Femur (tissue), 1 donor: ENCODE measurements at regions not wholly inside any gene's neighbourhood (a gene's known extent, or its start where the extent isn't known, plus 50 kb on each side); places are given as distances from the start of the nearest gene placed in this dataset.

ENCODE experiments used
- DNase-seq: peaks from one replicate; pipeline ENCODE4 v3.0.0-alpha.2; 2017

DNA sequence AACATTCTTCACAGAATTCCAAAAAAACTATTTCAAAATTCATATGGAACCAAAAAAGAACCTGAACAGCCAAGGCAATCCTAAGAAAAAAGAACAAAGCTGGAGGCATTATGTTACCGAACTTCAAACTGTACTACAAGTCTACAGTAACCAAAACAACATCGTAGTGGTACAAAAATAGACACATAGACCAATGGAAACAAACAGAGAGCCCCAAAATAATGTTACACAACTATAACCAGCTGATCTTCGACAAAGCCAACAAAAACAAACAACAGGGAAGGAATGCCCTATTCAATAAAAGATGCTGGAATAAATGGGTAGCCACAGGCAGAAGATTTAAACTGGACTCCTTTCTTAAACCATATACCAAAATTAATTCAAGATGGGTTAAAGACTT is 1189.6 kb downstream of the PCDH18 start:
- no peak for DNase-seq

DNA sequence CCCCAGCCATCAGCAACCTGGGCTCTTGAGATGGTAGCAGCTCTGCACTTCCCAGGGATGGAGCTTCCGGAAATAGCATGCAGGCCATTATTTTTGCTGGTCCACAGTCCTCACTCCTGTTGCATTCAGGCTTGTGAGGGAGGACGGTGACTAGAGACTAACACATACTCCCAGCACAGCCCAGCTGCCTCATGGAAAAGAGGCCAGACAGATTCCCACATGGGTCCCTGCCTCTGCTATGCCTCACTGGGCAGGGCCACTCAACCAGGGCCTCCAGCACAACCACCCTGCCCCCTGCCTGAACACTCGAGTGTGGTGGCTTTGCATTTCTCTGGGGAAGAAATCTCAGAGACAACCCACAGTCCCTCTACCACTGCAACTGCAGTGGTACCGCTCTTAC is 1195.1 kb downstream of the PCDH18 start:
- DNase-seq: no peak

DNA sequence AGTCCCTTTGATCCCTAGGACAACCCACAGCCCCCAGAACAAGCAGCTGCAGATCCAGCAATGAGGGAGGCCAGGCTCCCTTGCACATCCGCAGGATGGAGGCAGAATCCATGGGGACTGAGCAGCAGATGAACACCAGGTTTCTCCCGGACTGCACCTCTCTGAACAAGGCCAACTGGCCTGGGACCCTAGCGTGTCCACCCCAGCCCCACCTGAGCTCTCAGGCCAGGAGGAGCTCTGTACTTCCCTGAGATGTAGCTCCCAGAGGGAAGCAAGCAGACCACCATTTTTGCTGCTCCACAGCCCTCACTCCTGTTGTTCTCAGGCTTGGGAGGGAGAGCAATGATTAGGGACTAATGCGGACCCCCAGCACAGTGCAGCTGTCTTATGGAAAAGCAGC is 1195.8 kb downstream of the PCDH18 start:
- no peak for DNase-seq

DNA sequence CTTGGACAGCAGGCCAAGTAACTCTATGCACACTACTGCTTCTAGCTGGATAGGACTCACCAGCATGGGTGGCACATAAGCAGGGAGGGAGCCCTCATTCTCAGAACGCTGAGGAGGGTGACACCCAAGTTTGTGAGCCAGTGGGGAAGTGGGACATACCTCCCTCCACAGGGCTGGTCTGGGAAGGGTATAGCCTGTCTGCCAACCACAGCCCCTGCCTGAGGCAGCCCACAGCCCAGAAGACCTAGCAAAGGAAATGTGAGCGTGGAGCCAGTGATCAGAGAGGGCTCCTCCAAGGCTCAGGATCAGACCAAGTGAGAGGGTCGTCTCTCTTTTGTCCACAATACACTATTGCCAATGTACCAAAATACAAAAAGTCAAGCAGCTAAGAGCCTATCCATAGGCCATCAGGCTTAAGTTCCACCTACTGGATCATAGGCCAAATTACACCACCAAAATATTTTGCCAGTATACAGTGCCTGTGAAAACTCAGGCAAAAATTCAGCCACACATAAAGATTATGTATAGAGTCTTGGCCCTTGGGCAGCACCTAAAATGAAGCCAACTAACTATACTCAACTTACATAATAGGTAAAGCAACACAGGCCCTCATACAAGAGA is 1203.1 kb downstream of the PCDH18 start:
- no peak for DNase-seq

DNA sequence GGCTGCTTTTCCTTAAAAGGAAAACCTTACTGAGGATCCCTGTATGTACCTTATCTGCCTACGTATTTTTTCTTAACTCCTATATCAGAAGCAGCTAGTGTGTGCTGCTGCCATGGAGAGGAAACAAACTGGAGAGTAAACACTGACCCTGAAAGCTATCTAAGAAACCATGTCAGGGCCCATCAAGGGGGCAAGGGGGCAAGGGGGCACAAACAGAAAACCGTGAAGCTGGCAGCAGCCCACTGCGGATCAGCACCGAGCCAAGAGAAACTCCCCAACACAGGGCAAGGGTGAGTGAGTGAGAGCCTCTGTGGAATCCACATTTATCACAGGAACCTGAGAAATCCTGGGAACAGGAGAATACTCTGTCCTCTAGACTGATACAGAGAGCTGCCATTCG is 1204.2 kb downstream of the PCDH18 start:
- DNase-seq: no peak

DNA sequence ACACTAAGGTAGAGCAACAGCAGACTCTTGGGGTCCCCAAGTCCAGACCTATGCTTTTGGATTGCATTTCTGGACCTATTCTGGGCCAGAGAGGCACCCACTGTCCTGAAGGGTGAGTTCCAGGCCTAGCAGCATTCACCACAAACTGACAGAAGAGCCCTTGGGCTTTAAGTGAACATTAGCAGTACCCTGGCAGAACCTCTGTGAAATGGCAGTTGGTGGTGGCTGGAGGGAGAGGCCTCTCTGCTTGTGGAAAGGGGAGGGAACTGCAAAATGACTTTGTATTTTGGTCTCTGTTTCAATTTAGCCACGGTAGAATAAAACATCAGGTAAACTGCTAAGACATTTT is 1211.9 kb downstream of the PCDH18 start:
- DNase-seq: no peak

DNA sequence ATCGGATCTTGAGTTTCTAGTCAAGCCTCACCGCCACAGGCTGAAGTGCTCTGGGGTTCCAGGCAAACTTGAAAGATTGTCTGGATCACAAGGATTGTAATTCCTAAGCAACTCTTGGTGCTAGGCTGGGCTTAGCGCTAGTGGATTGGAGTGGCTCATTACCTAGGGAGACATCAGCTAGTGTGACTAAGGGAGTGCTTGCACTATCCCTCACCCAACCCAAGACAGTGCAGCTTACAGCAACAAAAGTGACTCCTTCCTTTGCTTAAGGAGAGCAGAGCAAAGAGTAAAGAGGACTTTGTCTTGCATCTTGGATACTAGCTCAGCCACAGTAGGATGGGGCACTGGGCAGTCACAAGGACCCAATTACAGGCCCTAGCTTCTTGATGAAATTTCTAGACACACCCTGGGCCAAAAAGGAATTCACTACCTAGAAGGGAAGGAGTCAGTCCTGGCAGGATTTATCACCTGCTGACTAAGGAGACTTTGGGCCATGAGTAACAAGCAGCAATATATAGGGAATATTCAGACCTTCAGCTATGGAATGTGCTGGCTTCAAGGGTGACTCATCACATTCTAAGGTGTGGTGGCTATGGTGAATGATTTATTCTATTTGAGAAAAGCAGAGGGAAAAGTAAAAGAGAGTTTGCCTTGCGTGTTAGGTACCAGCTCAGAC is 1212.4 kb downstream of the PCDH18 start:
- no peak for DNase-seq

DNA sequence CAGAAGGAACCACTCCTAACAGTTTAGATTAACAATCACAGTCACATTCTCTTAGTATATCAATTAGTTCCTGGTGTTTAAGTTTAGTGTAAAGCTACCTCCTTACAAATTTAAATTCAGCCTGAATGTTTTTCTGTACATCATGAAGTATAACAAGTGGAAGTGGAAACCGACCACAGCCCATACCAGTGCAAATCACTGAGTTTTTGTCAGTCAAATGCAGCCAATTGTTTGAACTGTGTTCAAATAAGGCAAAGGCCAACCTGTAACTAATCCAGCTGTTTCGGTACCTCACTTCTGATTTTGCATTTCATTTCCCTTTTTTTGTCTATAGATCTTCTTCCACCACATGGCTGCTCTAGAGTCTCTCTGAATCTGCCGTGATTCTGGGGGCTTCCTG is 1215.3 kb downstream of the PCDH18 start:
- DNase-seq: no peak

DNA sequence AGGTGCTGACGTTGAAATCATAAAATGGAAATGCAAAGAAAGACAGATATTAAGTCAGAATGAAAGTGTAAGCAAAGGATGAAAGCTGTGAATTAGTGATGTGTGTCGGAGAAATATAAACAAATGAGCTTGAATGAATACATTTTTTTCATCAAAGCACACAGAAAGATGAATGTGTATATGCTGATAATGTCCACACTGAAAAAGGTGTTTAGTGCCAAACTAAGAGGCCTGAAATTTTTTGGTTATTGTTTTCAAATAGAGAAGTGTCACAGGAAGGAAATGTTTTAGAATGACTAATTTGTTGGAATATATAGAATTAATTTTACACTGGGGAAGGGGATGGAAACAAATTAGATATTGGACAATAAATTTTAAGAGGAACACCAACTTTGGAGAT is 1217.6 kb downstream of the PCDH18 start:
- no peak for DNase-seq

DNA sequence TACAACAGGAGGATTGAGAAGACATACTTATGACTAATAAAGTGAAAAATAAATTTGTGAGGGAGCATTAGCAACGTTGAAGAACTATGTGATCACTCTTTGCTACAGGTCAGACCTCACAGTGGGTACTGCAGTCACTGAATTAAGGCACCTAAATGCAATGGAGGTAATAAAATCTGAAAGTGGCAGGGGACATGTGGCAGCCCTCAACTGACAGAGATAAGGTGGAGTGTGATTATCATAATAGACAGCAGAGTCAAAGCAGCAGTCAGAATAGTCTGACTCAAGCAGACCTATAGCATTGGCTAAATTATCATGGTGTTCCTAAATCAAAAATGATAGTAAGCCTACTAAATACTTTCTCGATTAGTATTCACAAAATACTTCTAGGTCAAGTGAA is 1220.5 kb downstream of the PCDH18 start:
- no peak for DNase-seq

DNA sequence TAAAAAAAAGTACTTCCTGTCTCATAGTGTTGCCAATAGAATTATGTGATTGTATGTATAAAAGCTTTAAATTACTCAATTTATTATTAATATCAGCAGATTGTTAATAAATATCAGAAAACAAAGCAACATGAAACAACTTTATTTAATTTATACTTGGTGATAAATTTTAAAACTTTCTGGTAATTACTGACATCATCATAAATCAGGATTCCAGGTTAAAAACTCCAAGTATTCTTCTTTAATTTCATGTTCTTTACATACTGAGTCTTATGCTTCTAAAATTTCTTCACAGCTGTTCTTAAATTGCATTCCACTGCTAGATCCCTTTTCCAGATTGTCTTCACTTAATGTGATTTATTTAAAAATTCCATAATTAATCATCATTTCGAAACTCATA is 1224.5 kb downstream of the PCDH18 start:
- no peak for DNase-seq

DNA sequence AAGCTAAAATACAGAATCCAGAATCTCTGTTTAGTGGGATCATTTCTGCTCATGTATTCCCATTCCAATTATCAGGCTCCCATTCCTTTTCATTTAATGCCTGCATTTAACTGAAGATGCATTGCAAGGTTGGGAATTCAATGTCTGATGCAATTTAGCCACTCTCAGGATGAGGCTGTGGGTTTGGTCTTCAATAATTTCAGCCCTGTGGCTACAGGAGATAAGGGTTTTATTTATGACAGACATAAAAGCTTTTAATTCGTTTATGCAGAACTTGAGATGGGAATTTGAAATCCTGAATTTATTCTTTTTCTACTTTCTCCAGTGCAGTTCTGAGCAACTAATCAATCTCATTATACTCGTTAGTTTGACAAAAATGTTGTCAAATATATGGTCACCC is 1225.9 kb downstream of the PCDH18 start:
- DNase-seq: no peak

DNA sequence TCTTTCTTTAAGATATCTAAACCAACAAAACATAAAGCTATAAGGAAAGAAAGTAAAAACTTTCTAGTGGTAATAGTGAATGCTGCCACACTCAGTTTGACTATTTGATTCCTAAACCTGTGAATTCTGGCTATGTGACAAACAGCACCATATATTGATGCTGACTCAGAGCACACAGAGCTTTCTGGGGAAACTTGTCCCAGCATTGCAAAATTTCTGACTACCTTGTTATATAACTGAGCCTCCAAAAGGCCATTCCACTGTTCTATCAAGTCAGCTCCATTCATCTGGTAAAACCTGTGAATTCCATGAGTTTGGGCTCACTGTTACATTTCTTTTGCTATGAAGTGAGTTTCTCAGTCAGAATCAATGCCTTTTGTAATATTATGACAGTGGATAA is 1229.7 kb downstream of the PCDH18 start:
- DNase-seq: no peak

DNA sequence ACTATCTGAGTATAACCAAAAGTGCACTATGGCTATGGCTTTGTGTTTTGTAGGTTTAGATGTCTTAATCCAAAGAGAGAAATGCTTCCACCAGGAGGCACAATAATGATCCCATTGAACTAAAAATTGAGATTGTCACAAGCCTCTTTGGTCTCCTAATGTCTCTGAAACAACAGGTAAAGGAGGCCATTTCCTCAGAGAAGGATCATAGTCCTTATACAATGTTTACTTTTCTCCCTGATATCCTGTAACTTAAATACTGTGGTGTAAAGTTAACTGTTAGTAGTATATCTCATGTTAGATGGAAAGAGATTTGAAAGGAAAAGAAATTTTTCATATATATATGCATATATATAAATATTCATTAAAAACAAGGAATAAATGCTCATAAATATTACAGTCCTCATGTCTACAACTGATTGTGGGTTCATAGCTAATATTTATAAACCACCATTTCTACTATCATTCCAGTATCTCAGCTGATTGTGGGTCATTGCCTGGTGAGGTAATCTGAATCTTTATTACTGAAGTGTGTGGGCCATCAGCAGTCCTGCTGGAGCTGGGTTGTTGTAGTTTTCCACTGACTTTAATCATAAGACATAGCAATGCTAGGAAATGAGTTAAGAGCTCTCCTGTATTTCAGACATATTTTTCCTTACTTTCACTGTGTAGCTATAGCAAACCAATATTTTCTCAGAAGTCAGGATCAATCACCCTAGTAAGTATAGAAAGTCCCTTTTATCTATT is 1230.4 kb downstream of the PCDH18 start:
- no peak for DNase-seq

DNA sequence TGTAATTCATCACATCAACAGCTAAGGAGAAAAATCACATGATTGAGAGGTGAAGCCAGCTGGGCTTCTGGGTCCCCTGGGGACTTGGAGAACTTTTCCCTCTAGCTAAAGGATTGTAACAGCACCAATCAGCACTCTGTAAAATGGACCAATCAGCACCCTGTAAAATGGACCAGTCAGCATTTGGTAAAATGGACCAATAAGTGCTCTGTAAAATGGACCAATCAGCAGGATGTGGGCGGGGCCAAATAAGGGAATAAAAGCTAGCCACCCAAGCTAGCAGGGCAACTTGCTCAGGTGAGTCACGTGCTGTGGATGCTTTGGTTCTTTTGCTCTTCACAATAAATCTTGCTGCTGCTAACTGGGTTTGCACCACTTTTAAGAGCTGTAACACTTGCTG is 1248.3 kb downstream of the PCDH18 start:
- no peak for DNase-seq

DNA sequence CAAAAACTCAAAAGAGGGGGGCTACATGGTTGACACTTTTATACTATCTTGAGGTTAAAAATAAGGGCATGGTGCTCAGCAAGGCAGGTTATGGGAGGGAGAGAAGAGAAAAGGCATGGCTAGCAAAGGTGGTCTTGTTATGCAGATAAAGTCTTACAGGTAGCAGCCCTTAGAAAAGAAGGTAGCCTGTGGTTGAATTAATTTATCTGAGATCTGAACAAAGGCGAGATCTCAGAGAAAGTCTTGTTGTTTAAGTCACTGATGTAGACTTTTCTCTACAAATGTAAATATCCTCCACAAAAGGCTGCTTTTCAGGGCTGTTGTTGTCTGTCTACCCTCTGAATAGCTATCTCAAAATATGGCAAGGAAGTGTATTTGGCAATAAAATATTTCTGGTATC is 1250.4 kb downstream of the PCDH18 start:
- DNase-seq: no peak

DNA sequence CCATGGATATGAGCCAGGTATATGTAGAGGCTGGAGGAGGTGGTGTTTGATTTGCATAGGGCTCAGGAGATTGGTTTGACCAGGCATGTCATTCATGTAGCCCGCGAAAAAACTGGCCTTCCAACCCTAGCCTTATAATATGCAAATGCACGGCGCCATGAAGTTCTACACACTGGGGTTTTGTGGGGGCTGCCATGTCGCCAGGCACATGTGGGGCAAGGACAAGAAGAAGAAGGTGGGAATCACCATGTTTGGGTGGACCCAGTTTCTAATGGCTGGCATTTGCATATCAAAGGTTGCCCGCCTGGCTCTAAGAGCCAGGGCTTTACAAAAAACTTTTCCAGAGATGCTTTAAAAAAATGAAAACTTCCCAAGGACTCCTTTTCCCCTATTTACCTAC is 1251.0 kb downstream of the PCDH18 start:
- no peak for DNase-seq

DNA sequence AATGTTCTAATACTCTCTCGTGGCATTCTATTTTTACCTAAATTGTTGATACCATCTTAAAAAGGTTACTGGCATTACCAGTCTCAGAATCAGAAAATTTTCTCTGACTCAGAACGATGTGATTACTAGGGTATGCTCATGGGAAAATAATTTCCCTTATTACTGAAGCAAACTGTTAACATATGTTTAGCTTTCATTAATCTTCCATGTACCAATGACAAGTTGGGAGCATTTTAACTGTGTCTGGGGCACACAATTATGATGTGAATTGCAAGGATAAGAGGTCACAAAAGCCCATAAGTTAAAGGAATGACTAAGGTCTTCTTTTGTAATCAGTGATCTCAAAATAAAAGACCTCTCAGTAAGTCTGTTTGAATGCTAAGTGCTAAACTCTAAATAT is 1254.6 kb downstream of the PCDH18 start:
- no peak for DNase-seq

DNA sequence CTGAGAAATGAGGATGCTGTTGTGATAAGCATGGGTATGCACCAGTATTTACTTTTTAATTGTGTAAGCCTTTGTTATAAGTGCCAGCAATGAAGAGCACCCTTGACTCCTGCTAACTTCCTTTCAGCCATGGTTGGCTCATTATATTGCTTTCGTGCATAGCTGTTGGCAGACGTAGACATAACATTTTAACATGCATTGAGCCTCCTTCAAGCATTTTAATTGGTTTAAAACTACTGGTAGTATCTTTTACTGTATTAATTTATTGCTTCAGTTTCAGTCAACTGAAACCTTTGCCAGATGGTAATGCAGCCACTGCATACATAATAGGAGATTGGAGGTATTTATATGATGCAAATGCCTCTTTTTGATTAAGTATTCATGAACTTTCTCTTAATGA is 1285.4 kb downstream of the PCDH18 start:
- no peak for DNase-seq

DNA sequence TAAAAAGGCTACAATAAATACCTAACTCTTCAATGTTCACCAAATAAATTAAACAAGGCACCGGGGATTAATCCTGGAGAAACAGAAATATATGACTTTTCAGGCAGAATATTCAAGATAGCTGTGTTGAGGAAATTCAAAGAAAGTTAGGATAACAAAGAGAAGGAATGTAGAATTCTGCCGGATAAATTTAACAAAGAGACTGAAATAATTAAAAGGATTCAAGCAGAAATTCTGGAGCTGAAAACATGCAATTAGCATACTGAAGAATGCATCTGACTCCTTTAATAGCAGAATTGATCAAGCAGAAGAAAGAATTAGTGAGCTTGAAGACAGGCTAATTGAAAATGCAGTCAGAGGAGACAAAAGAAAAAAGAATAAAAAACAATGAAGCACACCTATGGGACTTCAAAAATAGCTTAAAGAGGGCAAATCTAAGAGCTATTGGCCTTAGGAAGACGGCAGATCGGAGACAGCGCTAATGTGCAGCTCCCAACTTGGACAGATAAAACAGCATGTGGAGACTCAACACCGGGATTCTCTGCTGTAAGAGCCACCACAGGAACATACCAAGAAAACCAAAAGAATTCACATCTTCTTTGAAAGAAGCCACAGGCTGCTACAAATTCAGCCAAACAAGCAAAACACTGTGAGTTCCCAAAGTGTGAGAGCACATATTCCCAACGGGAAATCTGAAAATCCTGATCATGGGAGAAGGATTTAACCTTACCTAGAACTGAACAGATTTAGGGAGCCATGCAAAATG is 1290.9 kb downstream of the PCDH18 start:
- no peak for DNase-seq

DNA sequence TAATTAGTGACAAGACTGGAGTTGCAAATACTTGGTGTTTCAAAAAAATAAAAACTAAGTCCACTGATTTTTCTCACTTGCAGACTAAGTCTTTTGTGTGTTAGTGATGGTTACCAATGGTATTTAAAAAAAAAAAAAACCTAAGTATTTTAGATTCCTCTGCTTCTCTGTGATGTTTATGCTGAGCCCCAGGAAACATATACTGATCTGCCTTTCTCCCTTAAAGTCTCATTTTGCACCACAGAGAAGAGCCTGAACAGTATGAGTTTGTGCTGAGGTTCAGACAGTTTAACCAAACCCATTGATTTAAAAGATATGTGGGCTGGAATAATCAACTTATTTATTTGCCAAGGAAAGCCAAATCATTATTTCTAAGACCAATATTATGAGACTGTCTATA is 1305.0 kb downstream of the PCDH18 start:
- no peak for DNase-seq

DNA sequence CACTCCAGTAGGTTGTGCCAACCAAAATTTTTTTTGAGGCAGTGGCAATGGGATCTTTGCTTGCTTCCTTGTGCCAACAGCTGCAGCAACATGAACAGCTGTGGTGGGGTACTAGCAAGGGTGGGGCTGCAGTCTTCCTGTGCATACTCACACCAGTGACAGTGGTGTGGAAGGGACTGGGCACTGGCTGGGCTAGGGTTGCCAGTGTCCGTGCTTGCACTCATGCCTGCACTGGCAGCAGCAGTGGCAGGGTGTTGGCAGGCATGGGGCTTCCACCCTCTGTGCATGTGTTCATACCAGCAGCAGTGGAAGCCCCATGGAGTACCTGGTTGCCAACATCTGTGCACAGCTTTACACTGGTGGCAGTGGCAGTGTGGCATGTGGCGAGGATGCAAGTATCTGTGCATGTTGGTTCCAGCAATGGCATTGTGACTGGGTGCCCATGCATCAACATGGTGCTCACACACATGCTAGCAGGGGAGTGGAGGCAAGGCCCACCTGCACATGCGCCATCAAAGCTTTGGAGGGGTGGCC is 1312.6 kb downstream of the PCDH18 start:
- no peak for DNase-seq

DNA sequence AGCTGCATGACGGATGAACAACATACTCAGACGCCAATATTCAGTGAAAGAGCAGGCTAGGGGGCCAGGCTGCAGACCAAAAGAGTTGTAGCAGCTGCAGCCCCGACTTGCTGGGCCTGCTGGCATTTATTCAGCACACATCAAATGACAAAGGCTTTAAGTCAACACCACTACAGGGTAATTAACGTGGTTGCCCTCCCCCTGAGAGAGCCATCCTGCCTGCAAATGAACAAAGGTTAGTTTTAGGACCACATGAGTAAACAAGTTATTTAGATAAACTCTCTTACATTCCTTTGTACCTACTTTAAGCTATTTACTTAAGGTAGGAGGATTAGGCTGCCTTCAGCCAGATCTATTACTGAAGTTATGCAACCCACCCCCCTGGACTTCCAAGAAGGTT is 1329.1 kb downstream of the PCDH18 start:
- DNase-seq: no peak

DNA sequence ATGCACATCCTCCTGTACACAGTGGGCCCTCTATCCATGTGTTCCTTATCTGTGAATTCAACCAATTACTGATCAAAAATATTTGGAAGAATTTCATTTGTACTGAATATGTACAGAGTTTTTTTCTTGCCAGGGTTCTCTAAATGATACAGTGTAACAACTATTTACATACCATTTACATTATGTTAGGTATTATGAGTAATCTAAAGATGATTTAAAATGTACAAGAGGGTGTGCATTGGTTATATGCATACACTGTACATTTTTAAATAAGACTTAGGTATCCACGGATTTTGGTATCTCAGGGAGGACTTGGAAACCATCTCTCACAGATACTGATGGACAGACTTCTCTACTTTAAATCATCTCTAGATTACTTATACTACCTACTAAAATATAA is 1333.9 kb downstream of the PCDH18 start:
- no peak for DNase-seq
